Body of pancreas (tissue), 4 donors: ENCODE measurements at regions not wholly inside any gene's neighbourhood (a gene's known extent, or its start where the extent isn't known, plus 50 kb on each side); places are given as distances from the start of the nearest gene placed in this dataset.

ENCODE experiments used
- ATAC-seq: fragments of 150-250 bp; one replicate; pipeline ENCODE4 v1.9.1; 2016
- DNase-seq, 4 donors: peaks; one replicate each; pipeline ENCODE4 v3.0.0-alpha.2; 2019
- H3K27ac ChIP-seq, 4 donors: fragments of 200-600 bp; sonication (generic); 1 replicate in 3 of 4; 2 replicates in 1 of 4; pipeline versions ENCODE4 v1.5.1 to v1.6.1; 2016 to 2019; ENCODE audit warnings: mild to moderate bottlenecking in 1 of 4, mixed read lengths in 1 of 4, moderate library complexity in 1 of 4
- H3K27me3 ChIP-seq, 2 donors: fragments of 200-600 bp; sonication (generic); one replicate each; pipeline ENCODE4 v1.6.0; 2016; ENCODE audit warnings: mild to moderate bottlenecking in 1 of 2
- H3K36me3 ChIP-seq, 2 donors: fragments of 200-600 bp; sonication (generic); replicated peaks in 1 of 2; 2 replicates each; pipeline ENCODE4 v1.5.1; 2016; ENCODE audit warnings: low read depth in 2 of 2; ENCODE audit not compliant: insufficient read depth in 1 of 2
- H3K4me1 ChIP-seq: fragments of 200-600 bp; sonication (generic); one replicate; pipeline ENCODE4 v1.6.0; 2016
- H3K4me3 ChIP-seq, 2 donors: fragments of 200-600 bp; sonication (generic); 1 replicate in 1 of 2; 2 replicates in 1 of 2; pipeline ENCODE4 v1.5.1; 2016 to 2019
- H3K9me3 ChIP-seq, 3 donors: fragments of 200-600 bp; sonication (generic); 1 replicate in 2 of 3; 2 replicates in 1 of 3; pipeline ENCODE4 v1.5.1; 2016
- POLR2A ChIP-seq, 3 donors: fragments of 450-650 bp; IDR thresholded peaks; one replicate each; pipeline ENCODE4 v1.6.1; 2016; ENCODE audit warnings: antibody characterized with exemption in 3 of 3, mild to moderate bottlenecking in 2 of 3
- WGBS, 2 donors: methylation state at CpG; one replicate each; pipeline ENCODE4 v1.1.5; 2017; 5-methylcytosine and 5-hydroxymethylcytosine counted together
- intact Hi-C: fragments of 100-400 bp; cut with DNase I; formaldehyde crosslinking; loops from one replicate; pipeline ENCODE4 v1.15.1; 2023
- TF ChIP-seq, protein P1 (sequence below), 7 experiments: fragments of 450-650 bp in 4 of 7; fragments of 200-600 bp in 3 of 7; sonication (generic) in 3 of 7; IDR thresholded peaks; one replicate each; pipeline ENCODE4 v1.5.1; 2016 to 2019; ENCODE audit warnings: antibody characterized with exemption in 7 of 7

DNA sequence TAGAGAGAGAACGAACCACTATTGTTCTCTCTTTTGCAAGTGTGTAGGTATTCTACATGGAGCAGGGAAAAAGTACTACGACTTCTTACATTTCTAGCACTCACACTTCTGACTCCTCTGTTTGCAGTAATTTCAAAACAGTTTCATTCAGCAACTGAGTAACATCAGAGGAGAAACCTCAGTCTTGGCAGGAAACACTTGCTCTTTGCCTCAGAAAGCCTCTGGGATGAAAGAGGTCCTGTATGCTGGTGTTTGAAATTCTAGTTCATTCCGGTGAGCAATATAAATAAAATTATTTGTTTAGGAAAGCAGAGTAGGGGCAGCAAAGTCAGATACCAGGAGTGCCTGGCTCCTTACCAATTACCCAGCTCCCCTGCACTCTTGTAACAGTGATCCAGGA lies 595.5 kb downstream of the TBC1D4 start:
- intact Hi-C loops, result no loop called here
- DNase-seq (no peak), ATAC-seq (no peak)

DNA sequence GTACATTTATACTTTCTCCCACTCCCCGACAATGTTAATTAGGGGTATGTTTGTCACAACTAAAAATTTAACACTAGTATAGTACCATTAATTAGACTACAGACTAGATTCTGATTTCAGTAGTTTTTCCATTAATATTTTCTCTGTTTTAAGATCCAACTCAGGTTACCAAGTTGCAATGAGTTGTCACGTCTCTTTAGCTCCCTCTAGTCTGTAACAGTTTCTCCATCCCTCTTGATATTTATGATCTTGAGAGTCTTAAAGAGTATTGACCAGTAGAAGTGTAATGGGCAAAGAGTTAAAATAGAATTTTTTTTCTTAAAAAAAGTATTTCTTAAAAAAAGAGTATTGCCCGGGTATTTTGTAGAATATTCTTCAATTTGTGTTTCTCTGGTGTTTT lies 598.1 kb downstream of the TBC1D4 start:
- WGBS, 2 donors, result 63 to 65% methylated on average over 3 of the region's 3 CpGs
- no peak overlapping the region for H3K4me3 ChIP-seq
- H3K36me3 ChIP-seq, result no peaks in the 10 kb centered on the region
- no peaks in the 10 kb centered on the region for H3K27me3 ChIP-seq
- DNase-seq (no peak), ATAC-seq (no peak)
- H3K9me3 ChIP-seq, result peaks cover 0 to 4% (median 0%) of the 10 kb centered on the region in 3 donors
- H3K4me1 ChIP-seq, result no peaks in the 10 kb centered on the region
- H3K27ac ChIP-seq, result no peak overlapping the region
- no peak for TF ChIP-seq POLR2A (IDR thresholded peaks at IDR 0.05)
- TF ChIP-seq, protein P1, sequence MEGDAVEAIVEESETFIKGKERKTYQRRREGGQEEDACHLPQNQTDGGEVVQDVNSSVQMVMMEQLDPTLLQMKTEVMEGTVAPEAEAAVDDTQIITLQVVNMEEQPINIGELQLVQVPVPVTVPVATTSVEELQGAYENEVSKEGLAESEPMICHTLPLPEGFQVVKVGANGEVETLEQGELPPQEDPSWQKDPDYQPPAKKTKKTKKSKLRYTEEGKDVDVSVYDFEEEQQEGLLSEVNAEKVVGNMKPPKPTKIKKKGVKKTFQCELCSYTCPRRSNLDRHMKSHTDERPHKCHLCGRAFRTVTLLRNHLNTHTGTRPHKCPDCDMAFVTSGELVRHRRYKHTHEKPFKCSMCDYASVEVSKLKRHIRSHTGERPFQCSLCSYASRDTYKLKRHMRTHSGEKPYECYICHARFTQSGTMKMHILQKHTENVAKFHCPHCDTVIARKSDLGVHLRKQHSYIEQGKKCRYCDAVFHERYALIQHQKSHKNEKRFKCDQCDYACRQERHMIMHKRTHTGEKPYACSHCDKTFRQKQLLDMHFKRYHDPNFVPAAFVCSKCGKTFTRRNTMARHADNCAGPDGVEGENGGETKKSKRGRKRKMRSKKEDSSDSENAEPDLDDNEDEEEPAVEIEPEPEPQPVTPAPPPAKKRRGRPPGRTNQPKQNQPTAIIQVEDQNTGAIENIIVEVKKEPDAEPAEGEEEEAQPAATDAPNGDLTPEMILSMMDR (IDR thresholded peaks at IDR 0.05), result no peak
- intact Hi-C loops, result no loop called here

More for the DNA sequence above, 595.5 kb downstream of the TBC1D4 start:
- TF ChIP-seq POLR2A (IDR thresholded peaks at IDR 0.05), result no peak
- TF ChIP-seq, protein P1 (IDR thresholded peaks at IDR 0.05), result no peak
- WGBS, 2 donors, result 23 to 27% methylated on average over 3 of the region's 3 CpGs
- Histone ChIP-seq H3K9me3 (no peaks in the 10 kb centered on the region), H3K27me3 (no peaks in the 10 kb centered on the region), H3K4me1 (no peaks in the 10 kb centered on the region), H3K4me3 (no peak overlapping the region), H3K27ac (no peak overlapping the region), H3K36me3 (no peaks in the 10 kb centered on the region)

GRCh38 chr13:74871369-74872070 lies 610.4 kb downstream of the TBC1D4 start:
- DNase-seq (no peak), ATAC-seq (no peak)
- intact Hi-C loops, result no loop called here
- no peak overlapping the region for H3K27ac ChIP-seq
- H3K9me3 ChIP-seq, result no peaks in the 10 kb centered on the region
- H3K36me3 ChIP-seq, result no peaks in the 10 kb centered on the region
- TF ChIP-seq POLR2A (IDR thresholded peaks at IDR 0.05), result no peak
- TF ChIP-seq, protein P1 (IDR thresholded peaks at IDR 0.05), result no peak
- H3K27me3 ChIP-seq, result no peaks in the 10 kb centered on the region
- H3K4me1 ChIP-seq, result no peaks in the 10 kb centered on the region
- no peak overlapping the region for H3K4me3 ChIP-seq

DNA sequence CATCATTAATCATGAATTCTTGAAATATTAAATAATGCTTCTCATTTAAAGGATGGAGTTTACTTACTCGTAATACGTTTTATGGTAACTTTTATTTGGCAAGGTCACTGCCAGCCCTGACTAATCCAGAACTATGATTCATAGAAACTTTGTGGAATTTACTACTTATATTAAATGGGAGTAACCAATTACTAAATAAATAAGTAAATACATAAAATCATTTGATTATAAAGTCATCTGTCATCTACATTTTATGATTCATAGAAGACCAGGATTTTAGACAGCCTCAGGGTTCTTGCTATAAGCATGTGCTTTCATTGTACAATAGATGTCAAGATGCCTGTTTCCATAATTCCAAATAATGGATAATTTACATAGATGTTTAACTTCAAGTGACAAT lies 611.1 kb downstream of the TBC1D4 start:
- no peaks in the 10 kb centered on the region for H3K4me1 ChIP-seq
- no peak overlapping the region for H3K27ac ChIP-seq
- intact Hi-C loops, result no loop called here
- no peaks in the 10 kb centered on the region for H3K9me3 ChIP-seq
- ATAC-seq (no peak), DNase-seq (no peak)
- H3K36me3 ChIP-seq, result no peaks in the 10 kb centered on the region
- WGBS, 2 donors, result 48 to 50% methylated on average over 2 of the region's 2 CpGs
- H3K27me3 ChIP-seq, result no peaks in the 10 kb centered on the region
- H3K4me3 ChIP-seq, result no peak overlapping the region
- no peak for TF ChIP-seq POLR2A (IDR thresholded peaks at IDR 0.05)
- TF ChIP-seq, protein P1 (IDR thresholded peaks at IDR 0.05), result no peak

DNA sequence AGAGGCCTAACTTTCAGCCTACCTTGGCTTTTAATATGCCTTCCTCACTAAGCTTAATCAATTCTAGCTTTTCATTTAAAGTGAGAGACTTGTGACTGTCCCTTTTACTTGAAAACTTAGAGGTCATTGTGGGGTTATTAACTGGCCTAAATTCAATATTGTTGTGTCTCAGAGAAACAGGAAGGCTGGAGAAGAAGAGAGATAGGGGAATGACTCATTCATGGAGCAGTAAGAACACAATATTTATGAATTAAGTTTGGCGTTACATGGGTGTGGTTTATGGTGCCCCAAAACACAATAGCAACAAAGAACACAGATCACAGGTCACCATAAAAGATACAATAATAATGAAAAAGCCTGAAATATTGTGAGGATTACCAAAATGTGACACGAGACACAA lies 612.1 kb downstream of the TBC1D4 start:
- no peaks in the 10 kb centered on the region for H3K27me3 ChIP-seq
- DNase-seq, result no peak
- 51 to 64% methylated on average over 2 of the region's 2 CpGs for WGBS, 2 donors
- ATAC-seq, result no peak
- intact Hi-C loops, result no loop called here
- H3K4me3 ChIP-seq, result no peak overlapping the region
- no peak for TF ChIP-seq POLR2A (IDR thresholded peaks at IDR 0.05)
- TF ChIP-seq, protein P1 (IDR thresholded peaks at IDR 0.05), result no peak
- no peaks in the 10 kb centered on the region for H3K9me3 ChIP-seq
- no peak overlapping the region for H3K27ac ChIP-seq
- no peaks in the 10 kb centered on the region for H3K36me3 ChIP-seq
- no peaks in the 10 kb centered on the region for H3K4me1 ChIP-seq
